GM12878 (cell line): ENCODE measurements at regions not wholly inside any gene's neighbourhood (a gene's known extent, or its start where the extent isn't known, plus 50 kb on each side); places are given as distances from the start of the nearest gene placed in this dataset.

Experiments used
- ATAC-seq: fragments of 200-7000 bp; cut with Tn5 transposase; 3 replicates; pipeline ENCODE4 v1.9.1; 2020; ENCODE audit warnings: mild to moderate bottlenecking, moderate library complexity
- BruUV-seq: library from RNA; stranded (reverse); fragments of 400-500 nt; replicated peaks from 2 replicates; lab custom pipeline; 2021; lab: Mats Ljungman, UMichigan
- CTCF ChIA-PET: fragments of 300-600 bp; sonication (Branson Sonifier 250); formaldehyde crosslinking; extraction: SDS; loops from one replicate; lab custom pipeline; 2021; ENCODE audit warnings: inconsistent platforms; lab: Yijun Ruan, JAX
- POLR2A ChIA-PET: fragments of 350-600 bp; formaldehyde crosslinking; extraction: SDS; loops from one replicate; lab custom pipeline; 2021; ENCODE audit warnings: inconsistent platforms; lab: Charles Lee
- RAD21 ChIA-PET: fragments of 300-600 bp; sonication (Branson Sonifier 250); formaldehyde crosslinking; loops from one replicate; lab custom pipeline; 2023; ENCODE audit warnings: antibody characterized with exemption; ENCODE audit not compliant: unreplicated experiment; lab: Charles Lee
- SMC1A ChIA-PET: fragments of 300-600 bp; sonication (Branson Sonifier 250); formaldehyde crosslinking; loops from one replicate; lab custom pipeline; 2023; ENCODE audit not compliant: unreplicated experiment, uncharacterized antibody; lab: Charles Lee
- DNase-seq: peaks from one replicate; pipeline ENCODE4 v3.0.0-alpha.2; 2011; ENCODE audit warnings: low read depth, low spot score
- FAIRE-seq: peaks from 3 replicates; lab custom pipeline; 2011; peaks lifted over from hg19 to GRCh38; lab: Jason Lieb, UNC
- H2AFZ ChIP-seq: 2 replicates; pipeline ENCODE4 v1.6.0; 2011; ENCODE audit warnings: low read depth, low read length, control low read depth; ENCODE audit not compliant: control insufficient read depth
- H3K27ac ChIP-seq: 2 replicates; pipeline ENCODE4 v1.5.1; 2011; ENCODE audit warnings: control low read depth; ENCODE audit not compliant: control insufficient read depth, insufficient read depth
- H3K27me3 ChIP-seq, 2 experiments: replicated peaks in 1 of 2; 2 replicates each; pipeline versions ENCODE4 v1.6.0 to v1.6.1; 2011; ENCODE audit warnings: low read length in 1 of 2; ENCODE audit not compliant: control insufficient read depth in 2 of 2, insufficient read depth in 2 of 2
- H3K36me3 ChIP-seq, 2 experiments: 2 replicates each; pipeline ENCODE4 v1.5.1; 2011; ENCODE audit warnings: low read length in 1 of 2; ENCODE audit not compliant: control insufficient read depth in 2 of 2, insufficient read depth in 2 of 2
- H3K4me1 ChIP-seq: 2 replicates; pipeline ENCODE4 v1.6.1; 2011; ENCODE audit warnings: mild to moderate bottlenecking, low read length, moderate library complexity, mixed read lengths; ENCODE audit not compliant: control insufficient read depth, insufficient read depth
- H3K4me2 ChIP-seq: 2 replicates; pipeline ENCODE4 v1.6.0; 2011; ENCODE audit warnings: control low read depth; ENCODE audit not compliant: control insufficient read depth, insufficient read depth
- H3K4me3 ChIP-seq: fragments of 200-600 bp; sonication (generic); 2 replicates; pipeline ENCODE4 v1.5.1; 2016
- H3K79me2 ChIP-seq: 2 replicates; pipeline ENCODE4 v1.6.0; 2011; ENCODE audit warnings: low read length; ENCODE audit not compliant: control insufficient read depth, insufficient read depth
- H3K9ac ChIP-seq: 2 replicates; pipeline ENCODE4 v1.8.0; 2011; ENCODE audit warnings: low read length, control low read depth, mixed read lengths; ENCODE audit not compliant: control insufficient read depth, insufficient read depth
- H3K9me3 ChIP-seq: replicated peaks from 3 replicates; pipeline ENCODE4 v1.5.1; 2011; ENCODE audit warnings: mild to moderate bottlenecking, low read length; ENCODE audit not compliant: control insufficient read depth, insufficient read depth
- H4K20me1 ChIP-seq: 2 replicates; pipeline ENCODE4 v1.6.0; 2011; ENCODE audit not compliant: control insufficient read depth, insufficient read depth
- ATF7 ChIP-seq: fragments of 450-650 bp; IDR thresholded peaks from 2 replicates; pipeline ENCODE4 v1.6.1; 2016; ENCODE audit warnings: low read depth, mild to moderate bottlenecking
- GATAD2B ChIP-seq: fragments of 450-650 bp; conservative IDR thresholded peaks from 2 replicates; pipeline ENCODE4 v1.6.1; 2017; ENCODE audit warnings: low read depth, mild to moderate bottlenecking, moderate library complexity
- NFYA ChIP-seq: IDR thresholded peaks from 2 replicates; pipeline ENCODE4 v1.6.1; 2011; ENCODE audit warnings: low read depth, mild to moderate bottlenecking, low read length, improper control_type of control experiment, borderline replicate concordance
- PBX3 ChIP-seq: IDR thresholded peaks from 2 replicates; pipeline ENCODE4 v1.6.1; 2011; ENCODE audit warnings: mild to moderate bottlenecking, low read depth, low read length, moderate library complexity; ENCODE audit not compliant: insufficient replicate concordance
- PKNOX1 ChIP-seq: fragments of 450-650 bp; IDR thresholded peaks from 2 replicates; pipeline ENCODE4 v1.6.1; 2016; ENCODE audit warnings: mild to moderate bottlenecking
- WRNIP1 ChIP-seq: IDR thresholded peaks from 2 replicates; pipeline ENCODE4 v1.6.1; 2011; ENCODE audit warnings: low read depth, low read length, improper control_type of control experiment, borderline replicate concordance
- ZNF384 ChIP-seq: IDR thresholded peaks from 2 replicates; pipeline ENCODE4 v1.6.1; 2012; ENCODE audit warnings: low read depth, mild to moderate bottlenecking, low read length, improper control_type of control experiment, borderline replicate concordance
- WGBS: methylation state at CpG from one replicate; pipeline ENCODE4 v1.1.6; 2016; ENCODE audit warnings: low lambda C conversion rate; ENCODE audit not compliant: insufficient replicate concordance, insufficient coverage; ENCODE audit errors: missing lambda C conversion rate; 5-methylcytosine and 5-hydroxymethylcytosine counted together
- in situ Hi-C: fragments of 300-500 bp; cut with MboI; formaldehyde crosslinking; loops from 9 replicates; pipeline ENCODE4 v1.14.3; 2018; ENCODE audit warnings: mixed read lengths
- intact Hi-C: fragments of 100-400 bp; cut with micrococcal nuclease; formaldehyde crosslinking; loops from one replicate; pipeline ENCODE4 v1.14.2; 2022; ENCODE audit not compliant: unreplicated experiment

- intact Hi-C loops, result no loop called here
- Histone ChIP-seq H4K20me1 (no peaks in the 10 kb centered on the region), H3K27ac (no peak overlapping the region), H3K4me1 (no peaks in the 10 kb centered on the region), H3K36me3 (no peaks in the 10 kb centered on the region), H3K4me3 (no peak overlapping the region), H2AFZ (no peak overlapping the region), H3K9ac (no peak overlapping the region), H3K79me2 (no peaks in the 10 kb centered on the region), H3K27me3 (no peaks in the 10 kb centered on the region), H3K4me2 (no peak overlapping the region), H3K9me3 (no peaks in the 10 kb centered on the region)
- WGBS, result 39% methylated on average over 4 of the region's 4 CpGs
- no peak for ATAC-seq
- DNase-seq, result no peak
- RAD21 ChIA-PET, result no interaction called here
- in situ Hi-C loops, result no loop called here
- POLR2A ChIA-PET, result no interaction called here
- CTCF ChIA-PET, result no interaction called here
- TF ChIP-seq GATAD2B (no peak), ZNF384 (no peak), PKNOX1 (no peak), ATF7 (no peak), WRNIP1 (no peak), PBX3 (no peak), NFYA (no peak)
- SMC1A ChIA-PET, result no interaction called here
- FAIRE-seq, result no peak
- BruUV-seq, result no TSS peak
These were observed 182.0 kb upstream of the GHITM start for GRCh38 chr10:83957168-83957947.
